ENCODE measurements at regions not wholly inside any gene's neighbourhood (a gene's known extent, or its start where the extent isn't known, plus 50 kb on each side); places are given as distances from the start of the nearest gene placed in this dataset.

DNA sequence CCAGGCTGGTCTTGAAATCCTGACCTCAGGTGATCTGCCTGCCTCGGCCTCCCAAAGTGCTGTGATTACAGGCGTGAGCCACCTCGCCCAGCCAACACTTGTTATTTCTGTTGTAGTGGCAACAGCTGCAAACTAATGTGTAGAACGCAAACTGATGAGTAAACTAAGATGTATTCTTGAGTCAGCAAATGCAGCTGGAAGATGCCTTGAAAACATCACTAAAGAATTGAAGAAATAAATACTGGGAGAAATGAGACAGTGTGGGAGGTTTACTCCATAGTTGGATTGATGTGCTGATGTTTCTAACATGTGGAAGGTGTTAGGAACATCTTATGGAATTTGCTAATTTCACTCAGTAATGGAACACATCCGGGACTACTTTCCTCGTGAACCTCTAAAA, 61.3 kb upstream of the KCNE2 start:
- ATAC-seq (ENCODE audit: low read depth) (no peak), DNase-seq (no peak)
- Mint-ChIP-seq H3K4me1 (no peaks in the 10 kb centered on the region), H3K27me3 (peaks cover 16% of the 10 kb centered on the region), H3K27ac (no peak overlapping the region), H3K4me3 (no peak overlapping the region), H3K9me3 (ENCODE audit: insufficient read depth) (peaks cover 3% of the 10 kb centered on the region)
- Histone ChIP-seq H3K27ac (ENCODE audit: low read length in 2 of 2) (no peak overlapping the region), H3K36me3 (replicated peaks in 1 of 2; ENCODE audit: control extremely low read depth in 1 of 2, control insufficient read depth in 1 of 2, extremely low read depth in 1 of 2, insufficient read depth in 2 of 2, low read length in 1 of 2) (no peaks in the 10 kb centered on the region), H3K79me2 (ENCODE audit: control insufficient read depth, insufficient read depth, low read length) (no peaks in the 10 kb centered on the region), H3K4me3 (ENCODE audit: control extremely low read depth in 1 of 5, extremely low read depth in 1 of 5, insufficient read depth in 1 of 5, low read depth in 2 of 5, low read length in 4 of 5) (no peak overlapping the region), H3K9me3 (ENCODE audit: control extremely low read depth in 1 of 3, control insufficient read depth in 2 of 3, insufficient read depth in 1 of 3, low read length in 2 of 3) (no peaks in the 10 kb centered on the region), H4K20me1 (ENCODE audit: control insufficient read depth, insufficient read depth, low read length, poor library complexity, severe bottlenecking) (no peaks in the 10 kb centered on the region), H3K27me3 (replicated peaks in 1 of 4; ENCODE audit: control extremely low read depth in 1 of 4, control insufficient read depth in 3 of 4, insufficient read depth in 4 of 4, low read length in 3 of 4) (no peaks in the 10 kb centered on the region), H3K4me2 (replicated peaks; ENCODE audit: low read depth, low read length, poor library complexity, severe bottlenecking) (no peak overlapping the region), H3K9ac (ENCODE audit: low read length) (no peak overlapping the region), H2AFZ (ENCODE audit: insufficient read depth, low read depth, low read length, poor library complexity, severe bottlenecking) (no peak overlapping the region), H3K4me1 (ENCODE audit: control insufficient read depth in 2 of 2, insufficient read depth in 2 of 2, low read length in 2 of 2) (no peaks in the 10 kb centered on the region)
- 93% methylated on average over 3 of the region's 6 CpGs for WGBS (ENCODE audit: insufficient coverage)
- ChIA-PET CTCF (no interaction called here), POLR2A (no interaction called here)
- intact Hi-C loops (cut with micrococcal nuclease) = no loop called here
- TF ChIP-seq, protein P1, sequence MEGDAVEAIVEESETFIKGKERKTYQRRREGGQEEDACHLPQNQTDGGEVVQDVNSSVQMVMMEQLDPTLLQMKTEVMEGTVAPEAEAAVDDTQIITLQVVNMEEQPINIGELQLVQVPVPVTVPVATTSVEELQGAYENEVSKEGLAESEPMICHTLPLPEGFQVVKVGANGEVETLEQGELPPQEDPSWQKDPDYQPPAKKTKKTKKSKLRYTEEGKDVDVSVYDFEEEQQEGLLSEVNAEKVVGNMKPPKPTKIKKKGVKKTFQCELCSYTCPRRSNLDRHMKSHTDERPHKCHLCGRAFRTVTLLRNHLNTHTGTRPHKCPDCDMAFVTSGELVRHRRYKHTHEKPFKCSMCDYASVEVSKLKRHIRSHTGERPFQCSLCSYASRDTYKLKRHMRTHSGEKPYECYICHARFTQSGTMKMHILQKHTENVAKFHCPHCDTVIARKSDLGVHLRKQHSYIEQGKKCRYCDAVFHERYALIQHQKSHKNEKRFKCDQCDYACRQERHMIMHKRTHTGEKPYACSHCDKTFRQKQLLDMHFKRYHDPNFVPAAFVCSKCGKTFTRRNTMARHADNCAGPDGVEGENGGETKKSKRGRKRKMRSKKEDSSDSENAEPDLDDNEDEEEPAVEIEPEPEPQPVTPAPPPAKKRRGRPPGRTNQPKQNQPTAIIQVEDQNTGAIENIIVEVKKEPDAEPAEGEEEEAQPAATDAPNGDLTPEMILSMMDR (IDR thresholded peaks at IDR 0.05) = no peak
- no peak for TF ChIP-seq EZH2 (IDR thresholded peaks at IDR 0.05; ENCODE audit: borderline replicate concordance, insufficient read depth, low read depth, low read length, poor library complexity, severe bottlenecking)

DNA sequence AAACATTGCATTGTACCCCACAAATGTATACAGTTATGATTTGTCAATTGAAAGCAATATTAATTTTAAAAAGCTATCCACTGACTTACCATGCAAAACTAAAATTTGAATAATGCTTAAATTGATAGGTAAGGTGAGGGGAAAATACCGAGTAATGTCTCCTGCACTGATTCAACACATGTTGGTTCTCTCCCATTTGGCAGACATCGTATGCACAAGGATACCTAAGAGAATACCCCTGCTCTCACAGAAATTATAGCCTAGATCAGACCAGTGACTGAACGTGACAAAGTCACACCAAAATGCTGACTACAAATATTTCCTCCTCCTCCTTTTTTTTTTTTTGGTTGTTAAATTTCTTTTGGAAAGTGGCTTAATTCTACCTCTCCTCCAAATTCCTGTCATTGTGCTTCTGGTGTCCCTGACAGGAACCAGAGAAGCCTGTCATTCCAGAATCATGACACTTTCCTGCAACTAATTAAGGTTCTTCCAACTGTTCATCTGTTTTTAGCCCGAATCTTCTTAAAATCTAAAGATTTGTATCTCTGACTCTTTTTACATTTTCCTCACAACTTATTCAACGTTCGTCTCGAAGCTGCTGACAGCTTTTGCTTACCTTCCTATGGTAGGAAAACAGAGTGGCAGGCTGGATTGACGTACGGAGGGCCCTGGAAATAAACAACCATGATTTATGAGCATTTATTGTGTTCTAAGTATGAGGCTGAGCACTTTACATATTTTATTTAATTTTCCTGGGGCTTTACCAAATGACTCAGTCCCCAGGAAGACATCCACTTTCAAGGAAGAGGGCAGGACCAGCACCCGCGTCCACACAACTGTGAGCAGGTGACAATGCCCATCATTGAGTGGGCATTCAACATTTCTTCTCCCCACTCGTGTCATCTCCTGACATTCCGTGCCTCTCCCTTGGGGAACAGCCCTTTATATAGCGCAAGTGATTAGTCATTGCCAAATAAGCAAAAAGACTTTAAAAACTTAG, 57.9 kb upstream of the KCNE2 start:
- peaks cover 2% of the 10 kb centered on the region for H3K9me3 Mint-ChIP-seq (ENCODE audit: insufficient read depth)

More for the DNA sequence above, 57.9 kb upstream of the KCNE2 start:
- Mint-ChIP-seq H3K4me3 (no peak overlapping the region), H3K4me1 (no peaks in the 10 kb centered on the region), H3K27ac (no peak overlapping the region), H3K27me3 (peaks cover 16% of the 10 kb centered on the region)
- ChIA-PET CTCF (no interaction called here), POLR2A (no interaction called here)
- intact Hi-C loops (cut with micrococcal nuclease) = no loop called here
- Histone ChIP-seq H2AFZ (ENCODE audit: insufficient read depth, low read depth, low read length, poor library complexity, severe bottlenecking) (no peak overlapping the region), H3K27me3 (replicated peaks in 1 of 4; ENCODE audit: control extremely low read depth in 1 of 4, control insufficient read depth in 3 of 4, insufficient read depth in 4 of 4, low read length in 3 of 4) (no peaks in the 10 kb centered on the region), H3K27ac (ENCODE audit: low read length in 2 of 2) (no peak overlapping the region), H4K20me1 (ENCODE audit: control insufficient read depth, insufficient read depth, low read length, poor library complexity, severe bottlenecking) (no peaks in the 10 kb centered on the region), H3K4me1 (ENCODE audit: control insufficient read depth in 2 of 2, insufficient read depth in 2 of 2, low read length in 2 of 2) (no peaks in the 10 kb centered on the region), H3K4me3 (ENCODE audit: control extremely low read depth in 1 of 5, extremely low read depth in 1 of 5, insufficient read depth in 1 of 5, low read depth in 2 of 5, low read length in 4 of 5) (no peak overlapping the region), H3K4me2 (replicated peaks; ENCODE audit: low read depth, low read length, poor library complexity, severe bottlenecking) (no peak overlapping the region), H3K79me2 (ENCODE audit: control insufficient read depth, insufficient read depth, low read length) (no peaks in the 10 kb centered on the region), H3K36me3 (replicated peaks in 1 of 2; ENCODE audit: control extremely low read depth in 1 of 2, control insufficient read depth in 1 of 2, extremely low read depth in 1 of 2, insufficient read depth in 2 of 2, low read length in 1 of 2) (no peaks in the 10 kb centered on the region), H3K9ac (ENCODE audit: low read length) (no peak overlapping the region), H3K9me3 (ENCODE audit: control extremely low read depth in 1 of 3, control insufficient read depth in 2 of 3, insufficient read depth in 1 of 3, low read length in 2 of 3) (no peaks in the 10 kb centered on the region)
- ATAC-seq (ENCODE audit: low read depth) (no peak), DNase-seq (no peak)
- TF ChIP-seq, protein P1 (IDR thresholded peaks at IDR 0.05) = no peak
- no peak for TF ChIP-seq EZH2 (IDR thresholded peaks at IDR 0.05; ENCODE audit: borderline replicate concordance, insufficient read depth, low read depth, low read length, poor library complexity, severe bottlenecking)
- 75% methylated on average over 4 of the region's 14 CpGs for WGBS (ENCODE audit: insufficient coverage)

Data from B cell (primary cell).